A673 (cell line): ENCODE measurements at regions not wholly inside any gene's neighbourhood (a gene's known extent, or its start where the extent isn't known, plus 50 kb on each side); places are given as distances from the start of the nearest gene placed in this dataset.

Experiments used
- CTCF ChIP-seq: fragments of 300-800, 200-600 bp; sonication (generic); conservative IDR thresholded peaks from 2 replicates; pipeline ENCODE4 v1.5.1; 2017; ENCODE audit warnings: low read depth, mild to moderate bottlenecking, antibody characterized with exemption, low read length, moderate library complexity, mixed read lengths
- EZH2 ChIP-seq: fragments of 200-600 bp; sonication (generic); IDR thresholded peaks from 2 replicates; pipeline ENCODE4 v1.6.1; 2017; ENCODE audit warnings: borderline replicate concordance, low read depth, mild to moderate bottlenecking, mixed read lengths, antibody characterized with exemption, low read length; ENCODE audit not compliant: poor library complexity, severe bottlenecking

- TF ChIP-seq CTCF (no peak), EZH2 (no peak)
Measured at GRCh38 chrX:153244767-153245166, 65.7 kb downstream of the MAGEA1 start.
